H1 (cell line): ENCODE measurements at regions not wholly inside any gene's neighbourhood (a gene's known extent, or its start where the extent isn't known, plus 50 kb on each side); places are given as distances from the start of the nearest gene placed in this dataset.

Source experiments
- CTCF ChIA-PET: fragments of 300-600 bp; sonication (Branson Sonifier 250); formaldehyde crosslinking; loops from one replicate; lab custom pipeline; 2021; ENCODE audit not compliant: partially characterized antibody; lab: Charles Lee
- POLR2A ChIA-PET: fragments of 300-600 bp; sonication (Branson Sonifier 250); formaldehyde crosslinking; loops from one replicate; lab custom pipeline; 2021; ENCODE audit warnings: inconsistent platforms; ENCODE audit not compliant: partially characterized antibody; lab: Charles Lee
- DNase-seq, 2 experiments: peaks; one replicate each; pipeline versions ENCODE4 v3.0.0 to v3.0.0-alpha.2; 2010 to 2022; ENCODE audit warnings: low spot score in 2 of 2, low read depth in 1 of 2, mixed read lengths in 1 of 2
- FAIRE-seq: peaks from 2 replicates; lab custom pipeline; 2011; peaks lifted over from hg19 to GRCh38; lab: Jason Lieb, UNC
- H2AFZ ChIP-seq: 2 replicates; pipeline ENCODE4 v1.8.1; 2012; ENCODE audit warnings: low read length, inconsistent platforms
- H2AK5ac ChIP-seq: 2 replicates; pipeline ENCODE4 v1.6.1; 2013; ENCODE audit warnings: low read depth, low read length
- H2BK120ac ChIP-seq: replicated peaks from 2 replicates; pipeline ENCODE3; 2013; ENCODE audit warnings: low read depth, low read length, inconsistent platforms
- H2BK12ac ChIP-seq: 2 replicates; pipeline ENCODE4 v1.6.1; 2013; ENCODE audit warnings: low read depth, low read length
- H2BK15ac ChIP-seq: 2 replicates; pipeline ENCODE4 v1.6.1; 2013; ENCODE audit warnings: low read length
- H2BK20ac ChIP-seq: 2 replicates; pipeline ENCODE4 v1.6.1; 2013; ENCODE audit warnings: low read length
- H2BK5ac ChIP-seq: 2 replicates; pipeline ENCODE4 v1.6.1; 2013; ENCODE audit warnings: low read depth, low read length
- H3K14ac ChIP-seq: 2 replicates; pipeline ENCODE4 v1.6.1; 2013; ENCODE audit warnings: inconsistent platforms; ENCODE audit not compliant: insufficient read length
- H3K18ac ChIP-seq: 2 replicates; pipeline ENCODE4 v1.6.1; 2013; ENCODE audit warnings: low read length; ENCODE audit errors: extremely low read depth
- H3K23ac ChIP-seq: 2 replicates; pipeline ENCODE4 v1.6.1; 2013; ENCODE audit warnings: inconsistent platforms; ENCODE audit not compliant: insufficient read length
- H3K23me2 ChIP-seq: 2 replicates; pipeline ENCODE4 v1.6.1; 2013; ENCODE audit warnings: low read depth, low read length
- H3K27ac ChIP-seq: 2 replicates; pipeline ENCODE4 v1.6.1; 2011; ENCODE audit warnings: low read depth, low read length, inconsistent platforms
- H3K27me3 ChIP-seq, 4 experiments: replicated peaks in 1 of 4; 1 replicate in 1 of 4; 2 replicates in 3 of 4; pipeline versions ENCODE4 v1.6.1 to v1.8.1; 2011 to 2013; ENCODE audit warnings: low read length in 3 of 4, mild to moderate bottlenecking in 3 of 4, inconsistent platforms in 2 of 4, mixed read lengths in 2 of 4, moderate library complexity in 1 of 4; ENCODE audit not compliant: control insufficient read depth in 3 of 4, insufficient read depth in 3 of 4; ENCODE audit errors: extremely low read depth in 1 of 4
- H3K36me3 ChIP-seq, 4 experiments: 2 replicates each; pipeline versions ENCODE4 v1.6.1 to v1.8.1; 2011 to 2013; ENCODE audit warnings: mild to moderate bottlenecking in 4 of 4, low read length in 3 of 4, moderate library complexity in 2 of 4, control low read depth in 1 of 4, inconsistent platforms in 1 of 4; ENCODE audit not compliant: insufficient read depth in 4 of 4, control insufficient read depth in 2 of 4
- H3K4ac ChIP-seq: replicated peaks from 2 replicates; pipeline ENCODE3; 2013; ENCODE audit warnings: low read length, low read depth, mixed read lengths, inconsistent platforms; ENCODE audit not compliant: insufficient read length
- H3K4me1 ChIP-seq, 4 experiments: replicated peaks in 1 of 4; 1 replicate in 1 of 4; 2 replicates in 3 of 4; pipeline versions ENCODE4 v1.6.1 to v1.8.1; 2011 to 2013; ENCODE audit warnings: low read length in 3 of 4, inconsistent platforms in 2 of 4, mixed read lengths in 1 of 4; ENCODE audit not compliant: insufficient read depth in 4 of 4, control insufficient read depth in 3 of 4
- H3K4me2 ChIP-seq, 2 experiments: 2 replicates each; pipeline versions ENCODE4 v1.6.1 to v1.8.1; 2011 to 2013; ENCODE audit warnings: low read depth in 2 of 2, low read length in 2 of 2, control low read depth in 1 of 2, inconsistent platforms in 1 of 2, mild to moderate bottlenecking in 1 of 2; ENCODE audit not compliant: insufficient read depth in 1 of 2
- H3K4me3 ChIP-seq, 4 experiments: fragments of 200-600, 300-600 bp in 1 of 4; sonication (generic), shearing (Covaris generic), sonication (Bioruptor Twin) in 1 of 4; 2 replicates each; pipeline versions ENCODE4 v1.5.1 to v1.8.1; 2011 to 2016; ENCODE audit warnings: low read length in 4 of 4, low read depth in 3 of 4, control low read depth in 2 of 4, inconsistent platforms in 2 of 4, mild to moderate bottlenecking in 2 of 4, mixed read lengths in 1 of 4, moderate library complexity in 1 of 4; ENCODE audit not compliant: insufficient read depth in 2 of 4; ENCODE audit errors: extremely low read depth in 1 of 4
- H3K56ac ChIP-seq: replicated peaks from 2 replicates; pipeline ENCODE3; 2013; ENCODE audit warnings: low read depth, mild to moderate bottlenecking, mixed read lengths, low read length, inconsistent platforms; ENCODE audit not compliant: insufficient read length
- H3K79me1 ChIP-seq: 2 replicates; pipeline ENCODE4 v1.6.1; 2013; ENCODE audit warnings: low read depth, low read length, control low read depth
- H3K79me2 ChIP-seq, 2 experiments: 2 replicates each; pipeline versions ENCODE4 v1.6.1 to v1.8.1; 2012 to 2013; ENCODE audit warnings: low read length in 2 of 2, mild to moderate bottlenecking in 2 of 2, inconsistent platforms in 1 of 2; ENCODE audit not compliant: insufficient read depth in 2 of 2, control insufficient read depth in 1 of 2
- H3K9ac ChIP-seq, 4 experiments: replicated peaks in 1 of 4; 1 replicate in 1 of 4; 2 replicates in 3 of 4; pipeline versions ENCODE4 v1.6.1 to v1.8.1; 2011 to 2013; ENCODE audit warnings: low read depth in 3 of 4, low read length in 3 of 4, control low read depth in 2 of 4, mild to moderate bottlenecking in 2 of 4, moderate library complexity in 2 of 4, inconsistent platforms in 1 of 4; ENCODE audit errors: extremely low read depth in 1 of 4
- H3K9me3 ChIP-seq, 2 experiments: 2 replicates each; pipeline versions ENCODE4 v1.6.1 to v1.8.1; 2012 to 2013; ENCODE audit warnings: mild to moderate bottlenecking in 2 of 2, moderate library complexity in 2 of 2, control low read depth in 1 of 2, inconsistent platforms in 1 of 2, low read depth in 1 of 2, low read length in 1 of 2, mixed read lengths in 1 of 2; ENCODE audit not compliant: insufficient read depth in 2 of 2
- H4K20me1 ChIP-seq, 2 experiments: replicated peaks in 1 of 2; 2 replicates each; pipeline versions ENCODE3 to v1.8.1; 2011 to 2013; ENCODE audit warnings: inconsistent platforms in 2 of 2, low read length in 2 of 2, mild to moderate bottlenecking in 1 of 2; ENCODE audit not compliant: insufficient read depth in 2 of 2, control insufficient read depth in 1 of 2
- H4K5ac ChIP-seq: 2 replicates; pipeline ENCODE4 v1.6.1; 2013; ENCODE audit warnings: low read length, low read depth, mixed read lengths, inconsistent platforms; ENCODE audit not compliant: insufficient read length
- H4K8ac ChIP-seq: 2 replicates; pipeline ENCODE4 v1.8.0; 2013; ENCODE audit warnings: mild to moderate bottlenecking, moderate library complexity, low read length, inconsistent platforms; ENCODE audit not compliant: insufficient read depth; ENCODE audit errors: extremely low read depth
- H4K91ac ChIP-seq: replicated peaks from 2 replicates; pipeline ENCODE3; 2013; ENCODE audit warnings: low read length, mixed read lengths, inconsistent platforms; ENCODE audit not compliant: insufficient read length
- CHD7 ChIP-seq: fragments of 300-600 bp; sonication (generic); IDR thresholded peaks from 2 replicates; pipeline ENCODE4 v1.7.1; 2012; ENCODE audit warnings: low read length, moderate library complexity, mild to moderate bottlenecking, inconsistent platforms; ENCODE audit not compliant: insufficient replicate concordance
- WGBS, 2 experiments: shearing (Covaris generic) in 1 of 2; methylation state at CpG; one replicate each; pipeline versions ENCODE4 v1.1.6 to v1.1.7; 2013 to 2015; ENCODE audit warnings: low lambda C conversion rate in 2 of 2, mixed read lengths in 2 of 2, inconsistent platforms in 1 of 2, low coverage in 1 of 2, missing lambda C conversion rate in 1 of 2; ENCODE audit not compliant: insufficient replicate concordance in 2 of 2, insufficient coverage in 1 of 2, insufficient read length in 1 of 2; ENCODE audit errors: extremely low coverage in 1 of 2, missing lambda C conversion rate in 1 of 2; 5-methylcytosine and 5-hydroxymethylcytosine counted together

GRCh38 chr9:108569624-108570023, 286.2 kb downstream of the ACTL7B start:
- H2BK5ac ChIP-seq: no peak overlapping the region
- H3K9ac ChIP-seq: no peak overlapping the region
- no peak overlapping the region for H2BK20ac ChIP-seq
- H4K91ac ChIP-seq: no peak overlapping the region
- no peaks in the 10 kb centered on the region for H3K9me3 ChIP-seq
- H3K56ac ChIP-seq: no peak overlapping the region
- H3K79me2 ChIP-seq: no peaks in the 10 kb centered on the region
- no peak overlapping the region for H2AK5ac ChIP-seq
- WGBS, 2 experiments: 92% methylated on average over 3 of the region's 3 CpGs; no CpG with 5 or more reads in 1 of the 2 experiments
- DNase-seq: no peak
- H3K23me2 ChIP-seq: no peaks in the 10 kb centered on the region
- no peaks in the 10 kb centered on the region for H3K79me1 ChIP-seq
- H3K23ac ChIP-seq: no peak overlapping the region
- no peak overlapping the region for H3K4ac ChIP-seq
- H3K4me1 ChIP-seq: no peaks in the 10 kb centered on the region
- ChIA-PET CTCF (interaction anchor here (0.6 to 1.8 kb wide), 9 partner anchors 8 to 1687 kb away, joined by 3 to 6 read pairs (median 4); no protein-coding TSS in a partner anchor), POLR2A (no interaction called here)
- no peak overlapping the region for H3K27ac ChIP-seq
- H4K20me1 ChIP-seq: no peaks in the 10 kb centered on the region
- H3K36me3 ChIP-seq: no peaks in the 10 kb centered on the region
- H2AFZ ChIP-seq: no peak overlapping the region
- no peak overlapping the region for H2BK12ac ChIP-seq
- H3K4me2 ChIP-seq: no peak overlapping the region
- no peak overlapping the region for H3K18ac ChIP-seq
- H2BK15ac ChIP-seq: no peak overlapping the region
- no peak overlapping the region for H4K5ac ChIP-seq
- H3K27me3 ChIP-seq: no peaks in the 10 kb centered on the region
- H4K8ac ChIP-seq: no peak overlapping the region
- no peak for FAIRE-seq
- no peak overlapping the region for H3K14ac ChIP-seq
- H2BK120ac ChIP-seq: no peak overlapping the region
- no peak overlapping the region for H3K4me3 ChIP-seq
- TF ChIP-seq CHD7: no peak
